Spleen (tissue), 7 donors: ENCODE measurements at regions not wholly inside any gene's neighbourhood (a gene's known extent, or its start where the extent isn't known, plus 50 kb on each side); places are given as distances from the start of the nearest gene placed in this dataset.

Source experiments
- POLR2A ChIP-seq, 3 donors: fragments of 450-650 bp; IDR thresholded peaks; one replicate each; pipeline ENCODE4 v1.5.1; 2017; ENCODE audit warnings: antibody characterized with exemption in 3 of 3, mild to moderate bottlenecking in 1 of 3
- POLR2AphosphoS5 ChIP-seq, 3 donors: sonication (generic); formaldehyde crosslinking; IDR thresholded peaks; one replicate each; pipeline ENCODE4 v1.5.1; 2017; ENCODE audit warnings: antibody characterized with exemption in 3 of 3
- TF ChIP-seq, protein P1 (sequence below), 11 experiments: fragments of 200-600 bp in 7 of 11; fragments of 450-650 bp in 4 of 11; sonication (generic) in 4 of 11; IDR thresholded peaks in 8 of 11; conservative IDR thresholded peaks in 3 of 11; 1 replicate in 7 of 11; 2 replicates in 4 of 11; pipeline versions ENCODE4 v1.4.0 to v1.8.0; 2016 to 2021; ENCODE audit warnings: antibody characterized with exemption in 11 of 11, inconsistent platforms in 4 of 11, mild to moderate bottlenecking in 1 of 11
- donor health status: DM: no; HTN: no; CAD: no; lungs with moderate emphysema.
- donor health status: DM: no; HTN: no; CAD: no.
- donor health status: DM: no; HTN: no; CAD: no.

DNA sequence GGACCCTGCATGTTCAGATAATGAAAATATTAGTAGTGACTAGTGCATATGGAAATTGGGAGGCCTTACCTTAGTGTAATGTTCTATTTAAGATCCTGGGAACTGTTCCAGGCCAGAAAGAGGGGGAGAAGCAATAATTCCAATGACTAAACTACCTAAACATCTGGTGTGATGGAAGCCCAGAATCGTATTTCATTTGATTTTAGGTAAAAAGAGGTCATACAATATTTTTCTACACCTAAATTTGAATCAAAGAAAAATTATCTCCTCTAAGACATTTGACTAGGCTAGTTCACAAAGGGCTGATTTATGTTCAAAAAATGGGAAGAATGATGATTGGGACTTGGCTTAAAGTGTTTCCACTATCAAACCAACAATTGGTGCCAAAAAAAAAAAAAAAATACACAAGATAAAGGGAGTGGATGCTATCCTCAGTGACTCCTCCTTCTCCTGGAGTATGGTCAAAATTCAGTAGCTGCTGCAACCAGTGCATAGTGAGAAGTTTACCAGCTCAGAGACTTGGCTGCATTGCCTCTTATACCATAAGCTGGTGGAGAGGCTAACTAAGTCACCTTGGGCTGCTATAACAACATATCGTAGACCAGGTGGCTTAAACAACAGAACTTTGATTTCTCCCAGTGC lies 1038.3 kb upstream of the ACVR2A start:
- TF ChIP-seq, protein P1, sequence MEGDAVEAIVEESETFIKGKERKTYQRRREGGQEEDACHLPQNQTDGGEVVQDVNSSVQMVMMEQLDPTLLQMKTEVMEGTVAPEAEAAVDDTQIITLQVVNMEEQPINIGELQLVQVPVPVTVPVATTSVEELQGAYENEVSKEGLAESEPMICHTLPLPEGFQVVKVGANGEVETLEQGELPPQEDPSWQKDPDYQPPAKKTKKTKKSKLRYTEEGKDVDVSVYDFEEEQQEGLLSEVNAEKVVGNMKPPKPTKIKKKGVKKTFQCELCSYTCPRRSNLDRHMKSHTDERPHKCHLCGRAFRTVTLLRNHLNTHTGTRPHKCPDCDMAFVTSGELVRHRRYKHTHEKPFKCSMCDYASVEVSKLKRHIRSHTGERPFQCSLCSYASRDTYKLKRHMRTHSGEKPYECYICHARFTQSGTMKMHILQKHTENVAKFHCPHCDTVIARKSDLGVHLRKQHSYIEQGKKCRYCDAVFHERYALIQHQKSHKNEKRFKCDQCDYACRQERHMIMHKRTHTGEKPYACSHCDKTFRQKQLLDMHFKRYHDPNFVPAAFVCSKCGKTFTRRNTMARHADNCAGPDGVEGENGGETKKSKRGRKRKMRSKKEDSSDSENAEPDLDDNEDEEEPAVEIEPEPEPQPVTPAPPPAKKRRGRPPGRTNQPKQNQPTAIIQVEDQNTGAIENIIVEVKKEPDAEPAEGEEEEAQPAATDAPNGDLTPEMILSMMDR (IDR thresholded peaks at IDR 0.05 in 8 of 11, conservative IDR thresholded peaks at IDR 0.05 in 3 of 11): no peak
- TF ChIP-seq POLR2AphosphoS5 (IDR thresholded peaks at IDR 0.05): no peak
- no peak for TF ChIP-seq POLR2A (IDR thresholded peaks at IDR 0.05)
